Suprapubic skin (tissue), 3 donors: ENCODE measurements at regions not wholly inside any gene's neighbourhood (a gene's known extent, or its start where the extent isn't known, plus 50 kb on each side); places are given as distances from the start of the nearest gene placed in this dataset.

ENCODE experiments used
- POLR2A ChIP-seq, 2 donors: fragments of 450-650 bp; IDR thresholded peaks; one replicate each; pipeline ENCODE4 v1.6.1; 2017; ENCODE audit warnings: antibody characterized with exemption in 2 of 2, mild to moderate bottlenecking in 2 of 2, moderate library complexity in 2 of 2
- TF ChIP-seq, protein P1 (sequence below), 2 donors: fragments of 200-600 bp in 1 of 2; fragments of 450-650 bp in 1 of 2; sonication (generic) in 1 of 2; IDR thresholded peaks; one replicate each; pipeline ENCODE4 v1.5.1; 2016 to 2019; ENCODE audit warnings: antibody characterized with exemption in 2 of 2, mild to moderate bottlenecking in 1 of 2, moderate library complexity in 1 of 2

DNA sequence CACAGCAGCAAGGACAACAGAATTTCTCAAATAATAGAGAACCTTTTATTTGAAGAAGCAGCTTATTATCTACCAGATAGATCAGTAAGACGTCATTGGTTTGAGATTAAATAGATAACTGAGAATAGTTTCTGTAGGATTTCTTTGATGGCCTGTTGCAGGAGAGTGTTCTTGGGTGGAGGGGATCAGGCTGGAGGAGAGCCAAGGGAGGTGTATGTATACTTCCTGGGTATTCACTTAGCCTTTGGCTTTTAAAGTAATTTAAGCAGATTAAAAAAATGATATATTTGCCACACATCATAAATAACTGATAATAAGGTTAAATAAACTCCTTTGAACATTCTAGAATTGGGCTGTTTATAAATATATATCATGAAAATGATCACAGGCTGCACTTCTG is 486.1 kb upstream of the IGFBP3 start:
- TF ChIP-seq, protein P1, sequence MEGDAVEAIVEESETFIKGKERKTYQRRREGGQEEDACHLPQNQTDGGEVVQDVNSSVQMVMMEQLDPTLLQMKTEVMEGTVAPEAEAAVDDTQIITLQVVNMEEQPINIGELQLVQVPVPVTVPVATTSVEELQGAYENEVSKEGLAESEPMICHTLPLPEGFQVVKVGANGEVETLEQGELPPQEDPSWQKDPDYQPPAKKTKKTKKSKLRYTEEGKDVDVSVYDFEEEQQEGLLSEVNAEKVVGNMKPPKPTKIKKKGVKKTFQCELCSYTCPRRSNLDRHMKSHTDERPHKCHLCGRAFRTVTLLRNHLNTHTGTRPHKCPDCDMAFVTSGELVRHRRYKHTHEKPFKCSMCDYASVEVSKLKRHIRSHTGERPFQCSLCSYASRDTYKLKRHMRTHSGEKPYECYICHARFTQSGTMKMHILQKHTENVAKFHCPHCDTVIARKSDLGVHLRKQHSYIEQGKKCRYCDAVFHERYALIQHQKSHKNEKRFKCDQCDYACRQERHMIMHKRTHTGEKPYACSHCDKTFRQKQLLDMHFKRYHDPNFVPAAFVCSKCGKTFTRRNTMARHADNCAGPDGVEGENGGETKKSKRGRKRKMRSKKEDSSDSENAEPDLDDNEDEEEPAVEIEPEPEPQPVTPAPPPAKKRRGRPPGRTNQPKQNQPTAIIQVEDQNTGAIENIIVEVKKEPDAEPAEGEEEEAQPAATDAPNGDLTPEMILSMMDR (IDR thresholded peaks at IDR 0.05), result no peak
- TF ChIP-seq POLR2A (IDR thresholded peaks at IDR 0.05), result no peak
